H9 (cell line): ENCODE measurements at regions not wholly inside any gene's neighbourhood (a gene's known extent, or its start where the extent isn't known, plus 50 kb on each side); places are given as distances from the start of the nearest gene placed in this dataset.

Source experiments
- DNase-seq: peaks from one replicate; pipeline ENCODE4 v3.0.0-alpha.2; 2017
- H2AFZ ChIP-seq: one replicate; pipeline ENCODE4 v1.6.1; 2013; ENCODE audit warnings: mild to moderate bottlenecking, low read length, control low read depth, moderate library complexity
- H2AK5ac ChIP-seq: 2 replicates; pipeline ENCODE4 v1.6.1; 2013; ENCODE audit warnings: low read length, control low read depth, mixed read lengths; ENCODE audit not compliant: insufficient read length
- H2BK120ac ChIP-seq: one replicate; pipeline ENCODE4 v1.6.1; 2013; ENCODE audit warnings: low read depth, mild to moderate bottlenecking, low read length, control low read depth, inconsistent platforms; ENCODE audit not compliant: poor library complexity, severe bottlenecking
- H2BK12ac ChIP-seq: 2 replicates; pipeline ENCODE4 v1.6.1; 2013; ENCODE audit warnings: low read length, control low read depth, mixed read lengths, low read depth; ENCODE audit not compliant: insufficient read length
- H2BK15ac ChIP-seq: 2 replicates; pipeline ENCODE4 v1.6.1; 2013; ENCODE audit warnings: low read depth, low read length, control low read depth
- H2BK20ac ChIP-seq: one replicate; pipeline ENCODE4 v1.6.1; 2013; ENCODE audit warnings: low read depth, mild to moderate bottlenecking, low read length, control low read depth, inconsistent platforms; ENCODE audit not compliant: poor library complexity, severe bottlenecking
- H2BK5ac ChIP-seq: 2 replicates; pipeline ENCODE4 v1.6.1; 2013; ENCODE audit warnings: low read length, control low read depth, mixed read lengths; ENCODE audit not compliant: insufficient read length
- H3K14ac ChIP-seq: 2 replicates; pipeline ENCODE4 v1.6.1; 2013; ENCODE audit warnings: low read length, control low read depth; ENCODE audit not compliant: insufficient read depth
- H3K18ac ChIP-seq: 2 replicates; pipeline ENCODE4 v1.6.1; 2013; ENCODE audit warnings: low read depth, mild to moderate bottlenecking, mixed read lengths, low read length, control low read depth; ENCODE audit not compliant: insufficient read length
- H3K23ac ChIP-seq: 2 replicates; pipeline ENCODE4 v1.6.1; 2013; ENCODE audit warnings: low read length, control low read depth, mixed read lengths, low read depth; ENCODE audit not compliant: insufficient read length
- H3K23me2 ChIP-seq: 2 replicates; pipeline ENCODE4 v1.6.1; 2013; ENCODE audit warnings: low read depth, mild to moderate bottlenecking, mixed read lengths, low read length, control low read depth; ENCODE audit not compliant: insufficient read length, poor library complexity, severe bottlenecking
- H3K27ac ChIP-seq: 2 replicates; pipeline ENCODE4 v1.5.1; 2013; ENCODE audit warnings: low read length, control low read depth, mixed read lengths, low read depth; ENCODE audit not compliant: insufficient read length
- H3K27me3 ChIP-seq: 2 replicates; pipeline ENCODE4 v1.6.1; 2013; ENCODE audit warnings: low read length, control low read depth, inconsistent platforms; ENCODE audit not compliant: insufficient read depth
- H3K4ac ChIP-seq: 2 replicates; pipeline ENCODE4 v1.6.1; 2013; ENCODE audit warnings: low read depth, mild to moderate bottlenecking, control low read depth, inconsistent platforms, low read length, moderate library complexity
- H3K4me1 ChIP-seq: 2 replicates; pipeline ENCODE4 v1.6.1; 2013; ENCODE audit warnings: low read length, control low read depth, inconsistent platforms; ENCODE audit not compliant: insufficient read depth
- H3K4me2 ChIP-seq: 2 replicates; pipeline ENCODE4 v1.6.1; 2013; ENCODE audit warnings: low read length, control low read depth, mixed read lengths; ENCODE audit not compliant: insufficient read length, insufficient read depth
- H3K56ac ChIP-seq: 2 replicates; pipeline ENCODE4 v1.6.1; 2013; ENCODE audit warnings: low read depth, mild to moderate bottlenecking, mixed read lengths, low read length, control low read depth; ENCODE audit not compliant: insufficient read length
- H3K79me1 ChIP-seq: 2 replicates; pipeline ENCODE4 v1.6.1; 2013; ENCODE audit warnings: low read depth, mild to moderate bottlenecking, moderate library complexity, low read length, control low read depth, inconsistent platforms; ENCODE audit not compliant: insufficient read depth, poor library complexity, severe bottlenecking
- H3K79me2 ChIP-seq: 2 replicates; pipeline ENCODE4 v1.6.1; 2013; ENCODE audit warnings: low read length, control low read depth, inconsistent platforms; ENCODE audit not compliant: insufficient read depth
- H3K9ac ChIP-seq: 2 replicates; pipeline ENCODE4 v1.6.1; 2013; ENCODE audit warnings: low read length, control low read depth, mixed read lengths; ENCODE audit not compliant: insufficient read length; ENCODE audit errors: extremely low read depth
- H3K9me3 ChIP-seq: one replicate; pipeline ENCODE4 v1.6.1; 2013; ENCODE audit warnings: low read depth, low read length, inconsistent platforms; ENCODE audit not compliant: control insufficient read depth
- H3T11ph ChIP-seq: one replicate; pipeline ENCODE4 v1.6.1; 2013; ENCODE audit warnings: mild to moderate bottlenecking, low read length, control low read depth, inconsistent platforms
- H4K20me1 ChIP-seq: one replicate; pipeline ENCODE4 v1.6.1; 2013; ENCODE audit not compliant: control insufficient read depth, insufficient read length, insufficient read depth
- H4K5ac ChIP-seq: 2 replicates; pipeline ENCODE4 v1.6.1; 2013; ENCODE audit warnings: low read depth, mild to moderate bottlenecking, mixed read lengths, low read length, control low read depth; ENCODE audit not compliant: insufficient read length
- H4K8ac ChIP-seq: replicated peaks from 2 replicates; pipeline ENCODE4 v1.6.1; 2013; ENCODE audit warnings: low read length, control low read depth, mixed read lengths, low read depth; ENCODE audit not compliant: insufficient read length
- H4K91ac ChIP-seq: 2 replicates; pipeline ENCODE4 v1.6.1; 2013; ENCODE audit warnings: low read depth, mild to moderate bottlenecking, moderate library complexity, mixed read lengths, low read length, control low read depth; ENCODE audit not compliant: insufficient read length
- H3K27ac Mint-ChIP-seq, 3 experiments: 2 replicates in 2 of 3; 3 replicates in 1 of 3; pipeline ENCODE4 v1.8.0; 2020 to 2021; ENCODE audit warnings: mixed read lengths in 3 of 3, mild to moderate bottlenecking in 1 of 3, moderate library complexity in 1 of 3
- H3K27me3 Mint-ChIP-seq: 2 replicates; pipeline ENCODE4 v1.8.0; 2021; ENCODE audit warnings: low read depth, mild to moderate bottlenecking, moderate library complexity, mixed read lengths
- H3K36me3 Mint-ChIP-seq, 3 experiments: 2 replicates in 2 of 3; 3 replicates in 1 of 3; pipeline ENCODE4 v1.8.0; 2020 to 2021; ENCODE audit warnings: low read depth in 3 of 3, mixed read lengths in 3 of 3; ENCODE audit not compliant: insufficient read depth in 1 of 3
- H3K4me1 Mint-ChIP-seq, 2 experiments: 2 replicates each; pipeline ENCODE4 v1.8.0; 2020; ENCODE audit warnings: mixed read lengths in 2 of 2
- H3K4me3 Mint-ChIP-seq, 2 experiments: 2 replicates in 1 of 2; 3 replicates in 1 of 2; pipeline ENCODE4 v1.8.0; 2020 to 2021; ENCODE audit warnings: mild to moderate bottlenecking in 2 of 2, mixed read lengths in 2 of 2, moderate library complexity in 1 of 2
- H3K9me3 Mint-ChIP-seq, 2 experiments: 2 replicates in 1 of 2; 3 replicates in 1 of 2; pipeline ENCODE4 v1.8.0; 2020; ENCODE audit warnings: mild to moderate bottlenecking in 2 of 2, mixed read lengths in 2 of 2, moderate library complexity in 1 of 2
- WGBS: extraction: QIAGEN DNeasy Blood & Tissue Kit; methylation state at CpG from one replicate; pipeline ENCODE4 v1.1.7; 2013; ENCODE audit warnings: missing lambda C conversion rate, low lambda C conversion rate, mixed read lengths; ENCODE audit not compliant: insufficient read length; ENCODE audit errors: extremely low coverage; 5-methylcytosine and 5-hydroxymethylcytosine counted together
- TF ChIP-seq, protein P1 (sequence below): fragments of 200-600 bp; sonication (generic); conservative IDR thresholded peaks from 3 replicates; pipeline ENCODE4 v1.8.0; 2021; ENCODE audit warnings: antibody characterized with exemption, mild to moderate bottlenecking

DNA sequence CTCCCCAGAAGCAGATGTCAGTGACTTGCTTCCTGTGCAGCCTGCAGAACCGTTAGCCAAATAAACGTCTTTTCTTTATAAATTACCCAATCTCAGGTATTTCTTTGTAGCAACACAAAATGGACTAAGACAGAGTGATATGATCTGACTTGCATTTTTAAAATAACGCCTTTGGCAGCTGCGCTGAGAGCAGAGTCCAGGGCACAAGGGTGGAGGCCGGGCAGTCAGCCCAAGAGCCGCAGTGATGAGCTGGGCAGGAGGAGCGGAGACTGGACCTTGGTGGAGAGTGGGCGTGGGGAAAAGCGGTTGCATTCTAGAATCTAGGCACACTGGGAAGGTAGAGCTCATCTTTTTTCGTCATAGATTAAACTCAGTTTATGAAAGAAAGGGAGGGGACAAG lies 56.5 kb upstream of the ACSL1 start:
- Histone ChIP-seq H2BK120ac (no peak overlapping the region), H3K27me3 (no peaks in the 10 kb centered on the region; the same call in 1 of the 2 replicates), H3T11ph (no peak overlapping the region), H4K8ac (no peak overlapping the region), H3K79me2 (no peaks in the 10 kb centered on the region), H2AFZ (no peak overlapping the region), H4K20me1 (no peaks in the 10 kb centered on the region), H4K5ac (no peak overlapping the region), H3K18ac (no peak overlapping the region), H3K14ac (no peak overlapping the region), H3K4me2 (no peak overlapping the region), H3K23ac (no peak overlapping the region), H2BK20ac (no peak overlapping the region), H2BK5ac (no peak overlapping the region), H3K79me1 (no peaks in the 10 kb centered on the region), H2AK5ac (no peak overlapping the region), H3K4me1 (no peaks in the 10 kb centered on the region; the same call in 1 of the 2 replicates), H3K9me3 (no peaks in the 10 kb centered on the region), H3K23me2 (no peaks in the 10 kb centered on the region), H3K27ac (no peak overlapping the region), H3K56ac (no peak overlapping the region), H2BK12ac (no peak overlapping the region), H4K91ac (no peak overlapping the region), H3K4ac (no peak overlapping the region), H2BK15ac (no peak overlapping the region), H3K9ac (no peak overlapping the region)
- Mint-ChIP-seq H3K4me1 (0 out of 4 replicates have a peak, but pooled peaks cover 0 to 3% of the 10 kb centered on the region in 2 experiments), H3K36me3 (no peaks in the 10 kb centered on the region), H3K9me3 (no peaks in the 10 kb centered on the region), H3K27ac (no peak overlapping the region), H3K27me3 (peaks cover 2% of the 10 kb centered on the region), H3K4me3 (no peak overlapping the region)
- no peak for DNase-seq
- TF ChIP-seq, protein P1, sequence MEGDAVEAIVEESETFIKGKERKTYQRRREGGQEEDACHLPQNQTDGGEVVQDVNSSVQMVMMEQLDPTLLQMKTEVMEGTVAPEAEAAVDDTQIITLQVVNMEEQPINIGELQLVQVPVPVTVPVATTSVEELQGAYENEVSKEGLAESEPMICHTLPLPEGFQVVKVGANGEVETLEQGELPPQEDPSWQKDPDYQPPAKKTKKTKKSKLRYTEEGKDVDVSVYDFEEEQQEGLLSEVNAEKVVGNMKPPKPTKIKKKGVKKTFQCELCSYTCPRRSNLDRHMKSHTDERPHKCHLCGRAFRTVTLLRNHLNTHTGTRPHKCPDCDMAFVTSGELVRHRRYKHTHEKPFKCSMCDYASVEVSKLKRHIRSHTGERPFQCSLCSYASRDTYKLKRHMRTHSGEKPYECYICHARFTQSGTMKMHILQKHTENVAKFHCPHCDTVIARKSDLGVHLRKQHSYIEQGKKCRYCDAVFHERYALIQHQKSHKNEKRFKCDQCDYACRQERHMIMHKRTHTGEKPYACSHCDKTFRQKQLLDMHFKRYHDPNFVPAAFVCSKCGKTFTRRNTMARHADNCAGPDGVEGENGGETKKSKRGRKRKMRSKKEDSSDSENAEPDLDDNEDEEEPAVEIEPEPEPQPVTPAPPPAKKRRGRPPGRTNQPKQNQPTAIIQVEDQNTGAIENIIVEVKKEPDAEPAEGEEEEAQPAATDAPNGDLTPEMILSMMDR, result no peak
- WGBS, result no CpG with 5 or more reads among the region's 10 CpGs
